B cell (primary cell): ENCODE measurements at regions not wholly inside any gene's neighbourhood (a gene's known extent, or its start where the extent isn't known, plus 50 kb on each side); places are given as distances from the start of the nearest gene placed in this dataset.

ENCODE experiments used
- ATAC-seq: fragments of 200-7000 bp; cut with Tn5 transposase; one replicate; pipeline ENCODE4 v1.10.0; 2021; ENCODE audit warnings: low read depth, mild to moderate bottlenecking, moderate number of reproducible peaks, moderate library complexity
- CTCF ChIA-PET: fragments of 350-600 bp; sonication (Branson Sonifier 250); formaldehyde crosslinking; loops from one replicate; lab custom pipeline; 2021; ENCODE audit warnings: antibody characterized with exemption, inconsistent platforms; lab: Charles Lee
- POLR2A ChIA-PET: fragments of 350-600 bp; sonication (Branson Sonifier 250); formaldehyde crosslinking; loops from one replicate; lab custom pipeline; 2021; ENCODE audit warnings: antibody characterized with exemption; lab: Charles Lee
- DNase-seq: peaks from one replicate; pipeline ENCODE4 v3.0.0; 2013
- H2AFZ ChIP-seq: 2 replicates; pipeline ENCODE4 v1.6.1; 2012; ENCODE audit warnings: mild to moderate bottlenecking, low read depth, low read length; ENCODE audit not compliant: insufficient read depth, poor library complexity, severe bottlenecking
- H3K27ac ChIP-seq, 2 donors: 1 replicate in 1 of 2; 2 replicates in 1 of 2; pipeline ENCODE4 v1.5.1; 2012 to 2013; ENCODE audit warnings: low read length in 2 of 2, mild to moderate bottlenecking in 2 of 2, moderate library complexity in 1 of 2
- H3K27me3 ChIP-seq, 4 experiments: fragments of 200-600 bp in 1 of 4; sonication (generic) in 1 of 4; replicated peaks in 1 of 4; 1 replicate in 2 of 4; 2 replicates in 2 of 4; pipeline versions ENCODE4 v1.6.1 to v1.7.0; 2013 to 2016; ENCODE audit warnings: low read length in 3 of 4, mild to moderate bottlenecking in 2 of 4, mixed read lengths in 1 of 4, moderate library complexity in 1 of 4; ENCODE audit not compliant: insufficient read depth in 4 of 4, control insufficient read depth in 3 of 4; ENCODE audit errors: control extremely low read depth in 1 of 4
- H3K36me3 ChIP-seq, 2 experiments: replicated peaks in 1 of 2; 1 replicate in 1 of 2; 2 replicates in 1 of 2; pipeline versions ENCODE4 v1.6.1 to v1.7.1; 2013; ENCODE audit warnings: low read length in 1 of 2; ENCODE audit not compliant: insufficient read depth in 2 of 2, control insufficient read depth in 1 of 2; ENCODE audit errors: control extremely low read depth in 1 of 2, extremely low read depth in 1 of 2
- H3K4me1 ChIP-seq, 2 donors: fragments of 200-600 bp in 1 of 2; sonication (generic) in 1 of 2; 1 replicate in 1 of 2; 2 replicates in 1 of 2; pipeline versions ENCODE4 v1.5.1 to v1.6.1; 2013 to 2017; ENCODE audit warnings: low read length in 2 of 2; ENCODE audit not compliant: control insufficient read depth in 2 of 2, insufficient read depth in 2 of 2
- H3K4me2 ChIP-seq: replicated peaks from 2 replicates; pipeline ENCODE3; 2012; ENCODE audit warnings: mild to moderate bottlenecking, low read depth, low read length; ENCODE audit not compliant: poor library complexity, severe bottlenecking
- H3K4me3 ChIP-seq, 5 experiments: fragments of 200-600 bp in 1 of 5; sonication (generic) in 1 of 5; 1 replicate in 3 of 5; 2 replicates in 2 of 5; pipeline versions ENCODE4 v1.5.1 to v1.7.0; 2011 to 2016; ENCODE audit warnings: low read length in 4 of 5, mild to moderate bottlenecking in 4 of 5, low read depth in 2 of 5, control low read depth in 1 of 5, moderate library complexity in 1 of 5; ENCODE audit not compliant: insufficient read depth in 1 of 5; ENCODE audit errors: control extremely low read depth in 1 of 5, extremely low read depth in 1 of 5
- H3K79me2 ChIP-seq: fragments of 200-600 bp; sonication (generic); one replicate; pipeline ENCODE4 v1.6.0; 2016; ENCODE audit warnings: low read length; ENCODE audit not compliant: control insufficient read depth, insufficient read depth
- H3K9ac ChIP-seq: fragments of 200-600 bp; sonication (generic); 2 replicates; pipeline ENCODE4 v1.6.1; 2017; ENCODE audit warnings: mild to moderate bottlenecking, low read length, moderate library complexity
- H3K9me3 ChIP-seq, 3 donors: one replicate each; pipeline versions ENCODE4 v1.6.1 to v1.7.1; 2013; ENCODE audit warnings: low read length in 2 of 3; ENCODE audit not compliant: control insufficient read depth in 2 of 3, insufficient read depth in 1 of 3; ENCODE audit errors: control extremely low read depth in 1 of 3
- H4K20me1 ChIP-seq: 2 replicates; pipeline ENCODE4 v1.6.0; 2012; ENCODE audit warnings: mild to moderate bottlenecking, low read length; ENCODE audit not compliant: insufficient read depth, control insufficient read depth, poor library complexity, severe bottlenecking
- H3K27ac Mint-ChIP-seq: one replicate; pipeline ENCODE4 v1.8.0; 2021; ENCODE audit warnings: mixed read lengths
- H3K27me3 Mint-ChIP-seq: one replicate; pipeline ENCODE4 v1.8.0; 2021; ENCODE audit warnings: mixed read lengths
- H3K4me1 Mint-ChIP-seq: one replicate; pipeline ENCODE4 v1.8.0; 2021; ENCODE audit warnings: mixed read lengths
- H3K4me3 Mint-ChIP-seq: one replicate; pipeline ENCODE4 v1.8.0; 2021; ENCODE audit warnings: mixed read lengths
- H3K9me3 Mint-ChIP-seq: one replicate; pipeline ENCODE4 v1.8.0; 2022; ENCODE audit warnings: mixed read lengths; ENCODE audit not compliant: insufficient read depth
- CTCF ChIP-seq: fragments of 200-600 bp; IDR thresholded peaks from one replicate; pipeline ENCODE4 v1.8.0; 2022; ENCODE audit warnings: antibody characterized with exemption, mild to moderate bottlenecking
- EZH2 ChIP-seq: IDR thresholded peaks from 2 replicates; pipeline ENCODE4 v1.6.1; 2012; ENCODE audit warnings: borderline replicate concordance, low read depth, mild to moderate bottlenecking, moderate library complexity, low read length; ENCODE audit not compliant: insufficient read depth, poor library complexity, severe bottlenecking
- WGBS: methylation state at CpG from one replicate; pipeline ENCODE4 v1.1.5; 2013; ENCODE audit warnings: missing lambda C conversion rate; ENCODE audit not compliant: insufficient coverage; 5-methylcytosine and 5-hydroxymethylcytosine counted together
- intact Hi-C: fragments of 100-400 bp; cut with micrococcal nuclease; formaldehyde crosslinking; loops from one replicate; pipeline ENCODE4 v1.10.0; 2022

GRCh38 chr3:41106691-41107090 lies 92.6 kb upstream of the CTNNB1 start:
- POLR2A ChIA-PET: no interaction called here
- no peak overlapping the region for H2AFZ ChIP-seq
- H4K20me1 ChIP-seq: no peaks in the 10 kb centered on the region
- no peaks in the 10 kb centered on the region for H3K9me3 ChIP-seq
- H3K27ac ChIP-seq: no peak overlapping the region
- WGBS: no CpG with 5 or more reads among the region's 2 CpGs
- Mint-ChIP-seq H3K4me3 (no peak overlapping the region), H3K4me1 (peaks cover 7% of the 10 kb centered on the region), H3K27ac (no peak overlapping the region), H3K27me3 (peaks cover 11% of the 10 kb centered on the region), H3K9me3 (no peaks in the 10 kb centered on the region)
- peaks cover 0 to 6% of the 10 kb centered on the region in 2 donors for H3K4me1 ChIP-seq
- no peaks in the 10 kb centered on the region for H3K27me3 ChIP-seq
- no peak overlapping the region for H3K9ac ChIP-seq
- CTCF ChIA-PET: no interaction called here
- ATAC-seq: no peak
- no peaks in the 10 kb centered on the region for H3K79me2 ChIP-seq
- no peaks in the 10 kb centered on the region for H3K36me3 ChIP-seq
- TF ChIP-seq CTCF (no peak), EZH2 (no peak)
- no peak overlapping the region for H3K4me2 ChIP-seq
- intact Hi-C loops: no loop called here
- H3K4me3 ChIP-seq: no peak overlapping the region
- no peak for DNase-seq

- no peaks in the 10 kb centered on the region for H4K20me1 ChIP-seq
- no peaks in the 10 kb centered on the region for H3K27me3 ChIP-seq
- no peaks in the 10 kb centered on the region for H3K9me3 ChIP-seq
- ATAC-seq (peak; percentile 33), DNase-seq (no peak)
- H3K4me1 Mint-ChIP-seq: peaks cover 7% of the 10 kb centered on the region
- peaks cover 0 to 6% of the 10 kb centered on the region in 2 donors for H3K4me1 ChIP-seq
- H3K4me3 ChIP-seq: no peak overlapping the region
- no peaks in the 10 kb centered on the region for H3K79me2 ChIP-seq
- H3K4me2 ChIP-seq: no peak overlapping the region
- no CpG with 5 or more reads among the region's 2 CpGs for WGBS
- no peaks in the 10 kb centered on the region for H3K9me3 Mint-ChIP-seq
- intact Hi-C loops: no loop called here
- POLR2A ChIA-PET: no interaction called here
- H3K4me3 Mint-ChIP-seq: no peak overlapping the region
- no peaks in the 10 kb centered on the region for H3K36me3 ChIP-seq
- no peak overlapping the region for H3K27ac ChIP-seq
- CTCF ChIA-PET: no interaction called here
- TF ChIP-seq CTCF (no peak), EZH2 (no peak)
- no peak overlapping the region for H2AFZ ChIP-seq
- H3K27ac Mint-ChIP-seq: no peak overlapping the region
- peaks cover 17% of the 10 kb centered on the region for H3K27me3 Mint-ChIP-seq
- H3K9ac ChIP-seq: no peak overlapping the region
These were observed 88.3 kb upstream of the CTNNB1 start for GRCh38 chr3:41111011-41111410.
